Small intestine (tissue), 7 donors: ENCODE measurements at regions not wholly inside any gene's neighbourhood (a gene's known extent, or its start where the extent isn't known, plus 50 kb on each side); places are given as distances from the start of the nearest gene placed in this dataset.
"Not testable (repeated sequence)": the region's sequence is repeated elsewhere in the genome, so short reads cannot be mapped to it uniquely, and the experiment has no call there.

Experiments used
- DNase-seq, 2 donors: peaks; one replicate each; pipeline versions ENCODE4 v3.0.0 to v3.0.0-alpha.2; 2013
- FAIRE-seq: peaks from 2 replicates; lab custom pipeline; 2012; peaks lifted over from hg19 to GRCh38; lab: Jason Lieb, UNC
- H3K27ac ChIP-seq, 3 donors: one replicate each; pipeline ENCODE4 v1.5.1; 2013; ENCODE audit warnings: low read length in 2 of 3, mild to moderate bottlenecking in 2 of 3, control low read depth in 1 of 3, inconsistent platforms in 1 of 3, low read depth in 1 of 3, moderate library complexity in 1 of 3
- H3K27me3 ChIP-seq, 3 donors: one replicate each; pipeline ENCODE4 v1.6.1; 2013; ENCODE audit warnings: low read length in 3 of 3, inconsistent platforms in 1 of 3; ENCODE audit not compliant: control insufficient read depth in 3 of 3, insufficient read depth in 3 of 3
- H3K36me3 ChIP-seq, 3 donors: one replicate each; pipeline ENCODE4 v1.6.1; 2013; ENCODE audit warnings: low read length in 3 of 3, inconsistent platforms in 1 of 3, low read depth in 1 of 3, mild to moderate bottlenecking in 1 of 3, moderate library complexity in 1 of 3; ENCODE audit not compliant: control insufficient read depth in 3 of 3, insufficient read depth in 2 of 3
- H3K4me1 ChIP-seq, 3 donors: one replicate each; pipeline ENCODE4 v1.6.1; 2013; ENCODE audit warnings: low read length in 2 of 3, inconsistent platforms in 1 of 3, low read depth in 1 of 3, mild to moderate bottlenecking in 1 of 3, moderate library complexity in 1 of 3; ENCODE audit not compliant: control insufficient read depth in 3 of 3, insufficient read depth in 2 of 3
- H3K4me3 ChIP-seq, 3 donors: one replicate each; pipeline ENCODE4 v1.5.1; 2013; ENCODE audit warnings: low read length in 3 of 3, control low read depth in 1 of 3, inconsistent platforms in 1 of 3, low read depth in 1 of 3, mild to moderate bottlenecking in 1 of 3, moderate library complexity in 1 of 3
- H3K9me3 ChIP-seq, 2 donors: one replicate each; pipeline ENCODE4 v1.6.1; 2013; ENCODE audit warnings: low read depth in 1 of 2, low read length in 1 of 2; ENCODE audit not compliant: control insufficient read depth in 2 of 2, insufficient read depth in 1 of 2
- WGBS, 3 donors: extraction: QIAGEN DNeasy Blood & Tissue Kit; methylation state at CpG; one replicate each; pipeline ENCODE4 v1.1.7; 2013; 5-methylcytosine and 5-hydroxymethylcytosine counted together
- donor health status: healthy with polysubstance abuse.
- donor health status: control.
- donor health status: control.
- donor health status: Bipolar disorder and iron deficiency.
- donor health status: healthy.

GRCh38 chrX:30008031-30008430 lies 207.3 kb upstream of the MAGEB2 start:
- DNase-seq (no peak), FAIRE-seq (no peak)
- Histone ChIP-seq H3K27ac (no peak overlapping the region), H3K9me3 (no peaks in the 10 kb centered on the region), H3K36me3 (no peaks in the 10 kb centered on the region), H3K4me3 (no peak overlapping the region), H3K4me1 (no peaks in the 10 kb centered on the region), H3K27me3 (no peaks in the 10 kb centered on the region)
- 44 to 67% (median 62%) methylated on average over 2 of the region's 2 CpGs for WGBS, 3 donors

GRCh38 chrX:30010471-30010870 lies 204.9 kb upstream of the MAGEB2 start:
- FAIRE-seq, result no peak
- 51 to 64% (median 62%) methylated on average over 3 of the region's 3 CpGs for WGBS, 3 donors

GRCh38 chrX:30015440-30015839 lies 199.9 kb upstream of the MAGEB2 start:
- Histone ChIP-seq H3K36me3 (no peaks in the 10 kb centered on the region), H3K27me3 (no peaks in the 10 kb centered on the region), H3K9me3 (no peaks in the 10 kb centered on the region), H3K4me1 (no peaks in the 10 kb centered on the region), H3K4me3 (no peak overlapping the region), H3K27ac (no peak overlapping the region)
- no peak for FAIRE-seq
- no peak for DNase-seq
- 68 to 94% (median 87%) methylated on average over 3 of the region's 3 CpGs for WGBS, 3 donors

More at GRCh38 chrX:30010471-30010870, 204.9 kb upstream of the MAGEB2 start:
- DNase-seq, result peak in 1 of 2 donors; percentile 7
- H3K27ac ChIP-seq, result no peak overlapping the region
- no peak overlapping the region for H3K4me3 ChIP-seq
- no peaks in the 10 kb centered on the region for H3K27me3 ChIP-seq
- H3K9me3 ChIP-seq, result no peaks in the 10 kb centered on the region
- no peaks in the 10 kb centered on the region for H3K36me3 ChIP-seq
- no peaks in the 10 kb centered on the region for H3K4me1 ChIP-seq

- WGBS, 3 donors, result 55 to 58% (median 56%) methylated on average over 2 of the region's 2 CpGs
- H3K27ac ChIP-seq, result no peak overlapping the region
Observed at GRCh38 chrX:30027636-30028035, 187.7 kb upstream of the MAGEB2 start.

GRCh38 chrX:30036406-30036805 lies 179.0 kb upstream of the MAGEB2 start:
- H3K4me1 ChIP-seq, FAIRE-seq: not testable (repeated sequence)
- WGBS, 3 donors, result 68 to 75% (median 74%) methylated on average over 4 of the region's 4 CpGs

More at GRCh38 chrX:30027636-30028035, 187.7 kb upstream of the MAGEB2 start:
- FAIRE-seq (no peak), DNase-seq (no peak)
- Histone ChIP-seq H3K27me3 (no peaks in the 10 kb centered on the region), H3K9me3 (no peaks in the 10 kb centered on the region), H3K36me3 (no peaks in the 10 kb centered on the region), H3K4me1 (no peaks in the 10 kb centered on the region), H3K4me3 (no peak overlapping the region)

GRCh38 chrX:30039768-30040167 lies 175.6 kb upstream of the MAGEB2 start:
- no peak for FAIRE-seq
- WGBS, 3 donors, result 64 to 81% (median 75%) methylated on average over 2 of the region's 2 CpGs
- no peak for DNase-seq
- Histone ChIP-seq H3K9me3 (no peaks in the 10 kb centered on the region), H3K36me3 (no peaks in the 10 kb centered on the region), H3K27me3 (no peaks in the 10 kb centered on the region), H3K4me3 (no peak overlapping the region), H3K4me1 (no peaks in the 10 kb centered on the region), H3K27ac (no peak overlapping the region)

More at GRCh38 chrX:30036406-30036805, 179.0 kb upstream of the MAGEB2 start:
- not testable (repeated sequence) for H3K4me3 ChIP-seq, H3K36me3 ChIP-seq, H3K27me3 ChIP-seq, H3K27ac ChIP-seq, DNase-seq, H3K9me3 ChIP-seq

GRCh38 chrX:30060718-30061117 lies 154.6 kb upstream of the MAGEB2 start:
- Histone ChIP-seq H3K9me3 (no peaks in the 10 kb centered on the region), H3K27ac (no peak overlapping the region), H3K4me3 (no peak overlapping the region), H3K4me1 (no peaks in the 10 kb centered on the region), H3K27me3 (no peaks in the 10 kb centered on the region), H3K36me3 (no peaks in the 10 kb centered on the region)
- FAIRE-seq, result no peak
- DNase-seq, result peak in 1 of 2 donors; percentile 3
- 36 to 47% (median 40%) methylated on average over 2 of the region's 2 CpGs for WGBS, 3 donors

GRCh38 chrX:30065226-30065625 lies 150.1 kb upstream of the MAGEB2 start:
- Histone ChIP-seq H3K4me1 (no peaks in the 10 kb centered on the region), H3K27me3 (no peaks in the 10 kb centered on the region), H3K27ac (no peak overlapping the region), H3K36me3 (no peaks in the 10 kb centered on the region), H3K9me3 (no peaks in the 10 kb centered on the region), H3K4me3 (no peak overlapping the region)
- WGBS, 3 donors, result 69 to 73% (median 73%) methylated on average over 2 of the region's 2 CpGs
- no peak for DNase-seq
- no peak for FAIRE-seq

GRCh38 chrX:30067677-30068076 lies 147.7 kb upstream of the MAGEB2 start:
- no peak for DNase-seq
- FAIRE-seq, result no peak
- Histone ChIP-seq H3K36me3 (no peaks in the 10 kb centered on the region), H3K27ac (no peak overlapping the region), H3K9me3 (no peaks in the 10 kb centered on the region), H3K4me3 (no peak overlapping the region), H3K27me3 (no peaks in the 10 kb centered on the region), H3K4me1 (no peaks in the 10 kb centered on the region)
- 50 to 75% (median 51%) methylated on average over 4 of the region's 4 CpGs for WGBS, 3 donors
